ENCODE measurements at regions not wholly inside any gene's neighbourhood (a gene's known extent, or its start where the extent isn't known, plus 50 kb on each side); places are given as distances from the start of the nearest gene placed in this dataset.

- TF ChIP-seq SMC3 (IDR thresholded peaks at IDR 0.05) (no peak), CTCF (IDR thresholded peaks at IDR 0.05) (no peak), HMGXB4 (CRISPR knock-in tag; IDR thresholded peaks at IDR 0.05; ENCODE audit: borderline replicate concordance) (no peak), EP300 (IDR thresholded peaks at IDR 0.05) (no peak), RCOR1 (IDR thresholded peaks at IDR 0.05; ENCODE audit: low read depth, low read length) (no peak), CBX8 (IDR thresholded peaks at IDR 0.05) (no peak), MAFK (IDR thresholded peaks at IDR 0.05; ENCODE audit: partially characterized antibody) (no peak), POLR2A (IDR thresholded peaks at IDR 0.05; ENCODE audit: low read length) (no peak), RFX5 (IDR thresholded peaks at IDR 0.05) (no peak), MAX (IDR thresholded peaks at IDR 0.05) (no peak), REST (IDR thresholded peaks at IDR 0.05) (no peak), MAZ (IDR thresholded peaks at IDR 0.05; ENCODE audit: borderline replicate concordance, low read depth, low read length) (no peak), GATA3 (IDR thresholded peaks at IDR 0.05; ENCODE audit: borderline replicate concordance) (no peak)
These were observed 1479.2 kb downstream of the SLITRK5 start for GRCh38 chr13:89150362-89150761.
